ENCODE measurements at regions not wholly inside any gene's neighbourhood (a gene's known extent, or its start where the extent isn't known, plus 50 kb on each side); places are given as distances from the start of the nearest gene placed in this dataset.

- TF ChIP-seq CTCF (IDR thresholded peaks at IDR 0.05; ENCODE audit: insufficient read depth, low read length, missing control alignments) = no peak
- H3K4me3 ChIP-seq (ENCODE audit: low read depth, low read length) = no peak overlapping the region
- CTCF ChIA-PET = no interaction called here
- no peak for DNase-seq (ENCODE audit: low read depth, low spot score)
- POLR2A ChIA-PET = no interaction called here
Measured at GRCh38 chr4:32499171-32499570, 1779.0 kb downstream of the PCDH7 start.

GRCh38 chr4:32503241-32503640 is 1783.1 kb downstream of the PCDH7 start:
- ChIA-PET CTCF (no interaction called here), POLR2A (no interaction called here)
- no peak overlapping the region for H3K4me3 ChIP-seq (ENCODE audit: low read depth, low read length)
- DNase-seq (ENCODE audit: low read depth, low spot score) = no peak
- TF ChIP-seq CTCF (IDR thresholded peaks at IDR 0.05; ENCODE audit: insufficient read depth, low read length, missing control alignments) = no peak

GRCh38 chr4:32506067-32506466 is 1785.9 kb downstream of the PCDH7 start:
- CTCF ChIA-PET = no interaction called here
- H3K4me3 ChIP-seq (ENCODE audit: low read depth, low read length) = no peak overlapping the region
- DNase-seq (ENCODE audit: low read depth, low spot score) = no peak
- POLR2A ChIA-PET = no interaction called here
- TF ChIP-seq CTCF (IDR thresholded peaks at IDR 0.05; ENCODE audit: insufficient read depth, low read length, missing control alignments) = no peak

GRCh38 chr4:32519060-32519459 is 1798.9 kb downstream of the PCDH7 start:
- ChIA-PET CTCF (no interaction called here), POLR2A (no interaction called here)
- TF ChIP-seq CTCF (IDR thresholded peaks at IDR 0.05; ENCODE audit: insufficient read depth, low read length, missing control alignments) = no peak
- no peak overlapping the region for H3K4me3 ChIP-seq (ENCODE audit: low read depth, low read length)
- no peak for DNase-seq (ENCODE audit: low read depth, low spot score)

GRCh38 chr4:32525420-32525819 is 1805.3 kb downstream of the PCDH7 start:
- TF ChIP-seq CTCF (IDR thresholded peaks at IDR 0.05; ENCODE audit: insufficient read depth, low read length, missing control alignments) = no peak
- ChIA-PET POLR2A (no interaction called here), CTCF (no interaction called here)
- H3K4me3 ChIP-seq (ENCODE audit: low read depth, low read length) = no peak overlapping the region
- no peak for DNase-seq (ENCODE audit: low read depth, low spot score)

- POLR2A ChIA-PET = no interaction called here
- TF ChIP-seq CTCF (IDR thresholded peaks at IDR 0.05; ENCODE audit: insufficient read depth, low read length, missing control alignments) = no peak
- H3K4me3 ChIP-seq (ENCODE audit: low read depth, low read length) = no peak overlapping the region
- CTCF ChIA-PET = no interaction called here
- no peak for DNase-seq (ENCODE audit: low read depth, low spot score)
Measured at GRCh38 chr4:32544846-32545245, 1824.7 kb downstream of the PCDH7 start.
